ENCODE measurements at regions not wholly inside any gene's neighbourhood (a gene's known extent, or its start where the extent isn't known, plus 50 kb on each side); places are given as distances from the start of the nearest gene placed in this dataset.

DNA sequence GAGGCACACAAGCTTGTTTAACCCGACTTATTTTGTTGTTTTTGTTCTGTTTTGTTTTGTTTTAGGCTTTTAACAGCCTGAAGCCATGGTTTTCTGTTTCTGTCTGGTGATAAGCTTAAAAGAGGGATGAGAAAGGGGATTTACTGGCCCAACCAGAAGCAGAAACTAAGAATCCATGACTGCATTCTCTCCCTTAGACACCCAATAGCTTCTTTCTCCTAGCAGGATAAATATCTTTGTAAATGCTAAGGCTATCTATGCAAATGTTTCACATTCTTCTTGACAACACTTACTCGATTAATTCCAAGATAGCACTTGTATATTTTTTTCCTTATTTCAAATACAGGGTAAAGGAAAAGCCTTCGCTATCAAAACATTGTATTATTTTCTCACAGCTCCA, 53.7 kb upstream of the SMAD1 start:
- H3K36me3 Mint-ChIP-seq = no peaks in the 10 kb centered on the region
- H3K9me3 Mint-ChIP-seq = peaks cover 2 to 7% (median 5%) of the 10 kb centered on the region in 3 donors
- H3K27me3 Mint-ChIP-seq = peaks cover 3% of the 10 kb centered on the region
- no peak overlapping the region for H3K4me3 Mint-ChIP-seq
- H3K4me1 Mint-ChIP-seq = no peaks in the 10 kb centered on the region
- H3K27ac Mint-ChIP-seq = no peak overlapping the region

DNA sequence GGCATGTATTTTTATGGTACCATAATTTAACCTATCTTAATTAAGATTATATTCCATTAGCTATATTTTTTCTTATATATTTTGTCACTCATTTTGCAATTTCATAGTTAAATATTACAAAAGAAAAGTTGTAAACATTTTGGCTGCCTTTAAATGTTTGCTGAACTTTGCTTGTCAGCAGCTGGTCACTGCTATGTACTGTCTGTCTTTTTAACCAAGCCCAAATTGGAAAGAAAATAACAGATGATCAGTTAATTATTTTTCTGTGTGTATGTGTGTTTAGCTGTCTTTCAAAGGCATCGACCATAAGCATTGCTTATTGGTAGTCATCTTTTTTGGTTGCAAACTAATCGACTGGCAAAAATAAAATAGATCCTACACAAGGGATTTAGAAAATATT, 54.4 kb upstream of the SMAD1 start:
- Mint-ChIP-seq H3K4me3 (no peak overlapping the region), H3K27me3 (peaks cover 3% of the 10 kb centered on the region), H3K4me1 (no peaks in the 10 kb centered on the region), H3K36me3 (no peaks in the 10 kb centered on the region), H3K9me3 (peaks cover 2 to 7% (median 5%) of the 10 kb centered on the region in 3 donors), H3K27ac (no peak overlapping the region)

DNA sequence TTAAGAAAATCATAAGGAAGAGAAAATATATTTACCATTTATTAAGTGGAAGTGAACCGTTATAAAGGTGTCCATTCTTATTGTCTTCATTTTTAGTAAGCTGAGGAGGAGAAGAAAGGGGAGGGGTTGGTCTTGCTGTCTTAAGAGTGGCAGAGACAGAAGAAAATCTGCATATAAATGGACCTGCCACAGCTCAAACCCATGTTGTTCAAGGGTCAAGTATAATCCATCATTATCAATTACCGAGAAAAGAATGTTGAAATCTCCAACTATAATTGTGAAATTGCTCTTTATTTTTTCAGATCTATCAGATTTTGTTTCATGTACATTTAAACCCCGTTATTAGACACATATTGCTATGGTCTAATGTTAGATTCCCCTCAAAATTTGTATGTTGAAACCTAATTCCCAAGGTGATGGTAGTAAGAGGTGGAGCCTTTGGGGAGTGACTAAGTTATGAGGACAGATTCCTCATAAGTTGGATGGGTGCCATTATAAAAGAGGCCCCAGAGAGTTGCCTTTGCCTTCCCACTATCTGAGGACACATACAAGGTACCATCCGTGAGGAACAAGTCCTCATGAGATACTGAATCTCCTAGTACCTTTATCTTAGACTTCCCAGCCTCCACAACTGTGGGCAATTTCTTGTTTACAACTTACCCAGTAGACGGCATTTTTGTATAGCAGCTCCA, 58.5 kb upstream of the SMAD1 start:
- no peaks in the 10 kb centered on the region for H3K36me3 Mint-ChIP-seq
- H3K4me1 Mint-ChIP-seq = no peaks in the 10 kb centered on the region
- H3K27ac Mint-ChIP-seq = no peak overlapping the region

DNA sequence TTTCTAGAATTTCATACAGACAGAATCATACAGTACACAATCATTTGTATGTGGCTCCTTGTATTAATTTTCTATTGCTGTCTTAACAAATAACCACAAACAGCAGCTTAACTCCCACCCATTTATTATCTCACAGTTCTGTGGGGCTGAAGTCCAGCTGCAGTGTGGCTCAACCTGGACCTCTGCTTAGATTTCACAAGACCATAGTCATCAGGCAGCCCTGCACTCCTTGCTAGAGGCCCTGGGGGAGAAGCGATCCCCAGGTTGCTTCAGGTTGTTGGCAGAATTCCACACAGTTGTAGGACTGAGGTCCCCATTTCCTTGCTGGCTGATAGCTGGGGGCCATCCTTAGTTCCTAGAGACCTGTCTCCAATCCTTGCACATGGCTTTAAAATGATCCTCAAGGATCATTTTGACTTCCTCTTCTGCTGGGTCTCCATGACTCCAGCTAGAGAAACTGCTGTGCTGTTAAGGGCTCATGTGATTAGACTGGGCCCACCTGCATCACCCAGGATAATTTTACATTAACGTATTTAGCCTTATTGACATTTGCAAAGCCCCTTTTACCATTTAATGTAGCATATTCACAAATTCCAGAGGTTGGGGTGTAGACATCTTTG, 60.9 kb upstream of the SMAD1 start:
- no peaks in the 10 kb centered on the region for H3K36me3 Mint-ChIP-seq
- H3K27ac Mint-ChIP-seq = no peak overlapping the region
- no peak overlapping the region for H3K4me3 Mint-ChIP-seq
- H3K27me3 Mint-ChIP-seq = peaks cover 2% of the 10 kb centered on the region
- H3K9me3 Mint-ChIP-seq = peaks cover 0 to 9% (median 5%) of the 10 kb centered on the region in 3 donors
- no peaks in the 10 kb centered on the region for H3K4me1 Mint-ChIP-seq

More for the DNA sequence above, 58.5 kb upstream of the SMAD1 start:
- Mint-ChIP-seq H3K9me3 (peaks cover 2 to 9% (median 5%) of the 10 kb centered on the region in 3 donors), H3K27me3 (no peaks in the 10 kb centered on the region), H3K4me3 (no peak overlapping the region)

DNA sequence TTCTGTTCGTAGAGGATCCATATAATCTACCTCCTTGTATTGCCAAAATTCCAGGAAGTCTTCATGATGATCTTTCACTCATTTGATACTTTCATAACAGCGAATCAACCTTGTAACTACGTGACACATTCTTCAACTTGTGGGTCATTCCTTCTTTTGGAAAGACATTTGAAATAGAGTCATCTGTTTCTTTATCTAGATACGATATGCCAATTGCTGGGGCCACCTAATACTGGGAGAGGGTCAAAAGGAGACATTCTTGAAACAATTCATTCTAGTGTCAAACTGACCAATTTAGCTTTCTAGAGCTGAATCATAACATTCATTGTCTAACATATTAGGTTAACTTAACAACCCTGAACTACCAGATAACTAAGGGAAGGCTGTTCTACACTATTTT, 62.9 kb upstream of the SMAD1 start:
- no peak overlapping the region for H3K27ac Mint-ChIP-seq
- peaks cover 2% of the 10 kb centered on the region for H3K27me3 Mint-ChIP-seq
- no peaks in the 10 kb centered on the region for H3K36me3 Mint-ChIP-seq
- H3K9me3 Mint-ChIP-seq = peaks cover 0 to 6% (median 0%) of the 10 kb centered on the region in 3 donors
- no peak overlapping the region for H3K4me3 Mint-ChIP-seq
- no peaks in the 10 kb centered on the region for H3K4me1 Mint-ChIP-seq

DNA sequence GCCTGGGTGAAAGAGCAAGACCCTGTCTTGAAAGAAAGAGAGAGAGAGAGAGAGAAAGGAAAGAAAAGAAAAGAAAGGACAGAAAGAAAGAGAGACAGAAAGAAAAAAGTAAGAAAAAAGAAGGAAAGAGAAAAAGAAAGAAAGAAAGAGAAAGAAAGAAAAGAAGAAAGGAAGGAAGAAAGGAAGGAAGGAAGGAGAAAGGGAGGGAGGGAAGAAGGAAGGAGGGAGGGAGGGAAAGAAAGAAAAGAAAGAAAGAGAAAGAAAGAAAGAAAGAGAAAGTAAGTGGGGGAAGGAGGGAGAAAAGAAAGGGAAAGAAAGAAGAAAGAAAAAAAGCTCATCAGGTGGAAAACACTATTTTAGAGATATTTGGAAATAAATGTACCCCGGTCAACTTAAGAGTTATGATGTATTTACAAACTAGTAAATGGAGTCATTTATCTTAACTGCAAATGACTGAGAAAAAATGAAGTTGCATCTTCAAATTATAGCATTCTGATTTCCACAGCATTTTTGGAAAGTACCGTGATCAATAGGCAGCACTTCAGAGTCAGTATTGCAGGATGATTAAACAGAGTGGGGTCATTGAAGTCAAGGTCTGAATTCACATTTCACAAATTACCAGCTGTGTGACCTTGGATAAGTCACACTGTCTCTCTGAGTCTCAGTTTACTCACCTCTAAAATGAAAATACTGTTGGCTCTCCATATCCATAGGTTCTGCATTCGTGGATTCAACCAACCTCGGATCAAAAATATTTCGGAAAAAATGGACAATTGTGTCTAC, 64.1 kb upstream of the SMAD1 start:
- no peaks in the 10 kb centered on the region for H3K36me3 Mint-ChIP-seq
- no peak overlapping the region for H3K27ac Mint-ChIP-seq
- H3K4me3 Mint-ChIP-seq = peak overlapping the region in 1 of 4 donors; percentile 56
- H3K4me1 Mint-ChIP-seq = no peaks in the 10 kb centered on the region
- H3K27me3 Mint-ChIP-seq = peaks cover 2% of the 10 kb centered on the region
- peaks cover 0 to 2% (median 0%) of the 10 kb centered on the region in 3 donors for H3K9me3 Mint-ChIP-seq

DNA sequence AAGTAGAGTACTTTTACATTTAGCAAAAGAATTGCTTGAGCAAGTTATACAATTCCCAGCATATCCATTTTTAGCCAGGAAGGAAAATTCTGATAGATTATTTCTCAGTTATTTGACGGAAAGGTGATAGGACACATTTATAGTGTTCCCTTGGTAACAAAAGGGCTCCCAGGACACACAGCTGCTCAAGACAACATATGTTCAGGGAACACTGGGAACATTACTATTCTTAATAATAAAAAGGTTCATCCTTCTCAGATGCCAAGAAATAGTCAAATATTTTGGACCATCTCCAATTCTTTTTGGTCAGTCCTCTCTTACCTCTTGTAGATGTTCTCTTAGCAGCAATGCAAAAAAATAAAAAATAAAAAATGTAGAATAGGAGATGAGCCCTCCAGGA, 66.8 kb upstream of the SMAD1 start:
- Mint-ChIP-seq H3K9me3 (no peaks in the 10 kb centered on the region), H3K36me3 (no peaks in the 10 kb centered on the region), H3K27ac (no peak overlapping the region), H3K4me1 (no peaks in the 10 kb centered on the region), H3K4me3 (no peak overlapping the region), H3K27me3 (peaks cover 4% of the 10 kb centered on the region)

DNA sequence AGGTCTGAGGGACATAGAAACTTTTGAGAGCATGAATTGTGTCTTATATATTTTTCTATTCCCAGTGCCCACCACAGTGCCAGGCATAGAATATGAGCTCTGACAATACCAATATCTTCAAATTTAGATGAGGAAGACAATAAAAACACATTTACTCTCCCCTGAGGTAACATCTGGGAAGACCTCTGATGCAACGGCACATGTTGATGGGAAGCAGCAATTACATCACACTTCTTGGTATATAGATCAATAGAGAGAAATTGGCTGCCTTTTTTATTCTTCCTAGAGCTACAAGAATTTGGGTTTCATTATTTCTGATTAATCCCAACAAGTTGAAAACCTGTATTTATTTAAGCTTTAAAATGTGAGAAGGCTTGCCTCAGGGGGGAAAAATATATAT, 67.4 kb upstream of the SMAD1 start:
- Mint-ChIP-seq H3K9me3 (no peaks in the 10 kb centered on the region), H3K36me3 (no peaks in the 10 kb centered on the region), H3K27me3 (peaks cover 4% of the 10 kb centered on the region), H3K4me3 (no peak overlapping the region), H3K4me1 (no peaks in the 10 kb centered on the region), H3K27ac (no peak overlapping the region)

DNA sequence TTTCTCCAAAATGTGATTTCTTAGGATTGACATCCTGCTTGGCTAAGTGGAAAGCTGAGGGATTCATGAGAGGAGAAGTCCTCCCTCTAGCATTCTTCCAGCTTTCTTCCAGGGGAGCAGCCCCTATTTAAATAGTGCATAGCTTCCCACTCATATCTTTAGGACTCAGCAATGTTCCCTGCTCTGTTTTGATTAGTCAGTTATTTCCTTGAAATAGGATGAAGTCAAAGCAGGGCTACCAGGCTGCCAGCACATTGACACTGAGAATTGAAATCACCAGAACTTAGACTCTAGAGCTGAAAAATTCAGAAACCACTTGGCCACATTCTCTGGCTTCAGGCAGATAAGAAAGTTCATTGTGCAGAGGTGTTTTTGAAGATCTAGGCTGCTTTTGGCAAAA, 74.7 kb upstream of the SMAD1 start:
- H3K4me3 Mint-ChIP-seq = no peak overlapping the region
- H3K36me3 Mint-ChIP-seq = no peaks in the 10 kb centered on the region
- peaks cover 0 to 2% (median 0%) of the 10 kb centered on the region in 3 donors for H3K9me3 Mint-ChIP-seq
- no peaks in the 10 kb centered on the region for H3K4me1 Mint-ChIP-seq
- no peak overlapping the region for H3K27ac Mint-ChIP-seq
- peaks cover under 1% of the 10 kb centered on the region for H3K27me3 Mint-ChIP-seq

DNA sequence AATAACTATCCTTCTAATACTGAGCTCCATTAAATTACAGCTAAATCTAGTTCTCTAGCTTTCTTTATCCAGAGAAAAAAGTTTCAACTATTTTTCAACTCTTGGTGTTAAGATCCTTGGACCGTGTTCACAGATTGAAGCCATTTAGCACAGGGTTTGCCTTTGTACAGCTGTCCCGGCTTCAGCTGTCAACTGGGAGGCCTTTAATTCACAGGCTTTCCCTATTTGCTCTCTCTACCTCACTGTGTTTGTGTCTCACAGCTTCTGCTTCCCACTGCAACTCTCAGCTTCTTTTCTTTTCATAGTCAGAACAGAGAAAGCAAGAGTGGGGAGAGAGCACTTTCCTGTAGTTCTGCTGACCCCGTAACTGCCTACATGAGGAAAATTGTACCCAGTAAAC, 76.9 kb upstream of the SMAD1 start:
- no peak overlapping the region for H3K27ac Mint-ChIP-seq
- peaks cover 2% of the 10 kb centered on the region for H3K36me3 Mint-ChIP-seq
- peaks cover 0 to 4% (median 0%) of the 10 kb centered on the region in 3 donors for H3K9me3 Mint-ChIP-seq
- no peak overlapping the region for H3K4me3 Mint-ChIP-seq
- H3K4me1 Mint-ChIP-seq = no peaks in the 10 kb centered on the region
- peaks cover 3% of the 10 kb centered on the region for H3K27me3 Mint-ChIP-seq

DNA sequence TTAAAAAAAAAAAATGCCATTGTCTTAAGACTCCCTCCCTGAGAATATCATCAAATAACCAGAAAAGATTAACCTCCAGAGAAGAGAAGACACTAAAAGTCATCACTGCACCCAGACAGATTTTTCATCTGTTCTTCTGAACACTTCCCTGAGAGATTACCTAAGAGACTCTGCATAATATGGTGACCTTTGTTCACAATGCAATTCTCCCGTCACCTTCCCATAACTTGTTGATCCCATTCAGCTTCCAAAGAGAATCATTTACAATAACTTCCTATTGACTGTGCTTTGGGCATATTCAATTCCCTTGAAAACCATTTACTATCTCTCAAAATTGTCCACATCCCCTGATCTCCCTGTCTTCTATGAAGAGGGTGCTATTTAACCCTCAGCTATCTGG, 85.1 kb upstream of the SMAD1 start:
- peaks cover 2% of the 10 kb centered on the region for H3K36me3 Mint-ChIP-seq
- no peaks in the 10 kb centered on the region for H3K4me1 Mint-ChIP-seq
- peaks cover 0 to 3% (median 0%) of the 10 kb centered on the region in 3 donors for H3K9me3 Mint-ChIP-seq
- no peak overlapping the region for H3K27ac Mint-ChIP-seq
- peaks cover 3% of the 10 kb centered on the region for H3K27me3 Mint-ChIP-seq
- no peak overlapping the region for H3K4me3 Mint-ChIP-seq

DNA sequence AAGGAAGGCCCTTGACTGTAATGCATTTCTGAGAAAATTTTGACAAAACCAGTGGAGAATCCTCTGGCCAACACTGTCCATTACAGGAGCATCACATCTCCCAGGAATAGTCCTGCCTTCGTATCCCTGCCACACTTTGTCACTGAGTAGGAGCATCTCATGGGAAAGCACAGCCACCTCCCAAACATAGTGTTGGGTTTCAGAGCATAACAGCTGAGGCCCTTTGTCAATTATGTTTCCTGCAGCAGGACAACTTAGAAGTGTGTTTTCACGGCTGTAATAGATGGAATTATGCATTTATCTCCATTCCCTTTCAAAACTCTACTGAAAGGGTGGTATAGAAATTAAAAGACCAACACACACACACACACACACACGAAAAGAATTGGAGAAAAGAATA, 91.1 kb upstream of the SMAD1 start:
- Mint-ChIP-seq H3K27me3 (peaks cover 6% of the 10 kb centered on the region), H3K4me1 (no peaks in the 10 kb centered on the region), H3K36me3 (peaks cover 2% of the 10 kb centered on the region), H3K4me3 (no peak overlapping the region), H3K9me3 (peaks cover 0 to 1% (median 0%) of the 10 kb centered on the region in 3 donors), H3K27ac (no peak overlapping the region)

DNA sequence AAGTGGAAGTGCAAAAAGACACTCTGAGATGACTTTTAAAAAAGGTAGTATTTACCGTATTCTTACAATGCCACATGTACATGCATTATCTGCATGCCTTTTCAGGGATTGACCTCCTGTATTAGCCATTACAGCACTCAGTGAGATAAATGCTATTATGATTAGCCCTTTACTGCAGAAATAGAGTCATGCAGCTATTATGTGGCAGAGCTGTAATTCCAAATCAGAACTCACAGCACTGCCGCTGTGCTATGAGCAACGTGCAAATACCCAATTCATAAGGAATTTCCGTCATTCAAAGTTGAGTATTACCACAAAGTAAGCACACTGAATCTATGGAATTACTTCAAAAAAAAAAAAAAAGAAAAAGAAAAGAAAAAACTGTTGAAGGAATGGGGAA, 92.1 kb upstream of the SMAD1 start:
- peaks cover 6% of the 10 kb centered on the region for H3K27me3 Mint-ChIP-seq
- no peaks in the 10 kb centered on the region for H3K4me1 Mint-ChIP-seq
- peaks cover 2% of the 10 kb centered on the region for H3K36me3 Mint-ChIP-seq
- H3K27ac Mint-ChIP-seq = no peak overlapping the region
- peaks cover 0 to 5% (median 2%) of the 10 kb centered on the region in 3 donors for H3K9me3 Mint-ChIP-seq
- H3K4me3 Mint-ChIP-seq = no peak overlapping the region

DNA sequence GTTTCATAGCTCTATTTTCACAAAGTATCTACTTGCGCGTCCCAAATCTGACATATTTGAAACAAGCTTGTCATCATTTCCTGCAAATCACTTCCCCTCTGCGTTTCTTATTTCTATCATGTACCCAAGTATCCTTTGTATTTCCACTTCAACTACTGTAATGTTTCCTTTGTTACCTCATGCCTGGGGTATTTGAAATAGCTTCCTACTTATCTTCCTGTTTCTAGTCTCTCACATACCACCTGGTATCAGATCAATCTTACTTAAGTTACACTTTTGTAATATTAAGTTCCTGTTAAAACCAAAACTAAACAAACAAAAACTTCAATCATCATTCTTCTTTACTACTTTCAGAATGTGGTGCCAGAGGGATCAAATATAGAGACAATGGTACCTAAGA, 93.6 kb upstream of the SMAD1 start:
- Mint-ChIP-seq H3K27ac (no peak overlapping the region), H3K4me3 (no peak overlapping the region), H3K4me1 (no peaks in the 10 kb centered on the region), H3K27me3 (peaks cover 6% of the 10 kb centered on the region), H3K36me3 (peaks cover 2% of the 10 kb centered on the region), H3K9me3 (peaks cover 2 to 12% (median 11%) of the 10 kb centered on the region in 3 donors)

DNA sequence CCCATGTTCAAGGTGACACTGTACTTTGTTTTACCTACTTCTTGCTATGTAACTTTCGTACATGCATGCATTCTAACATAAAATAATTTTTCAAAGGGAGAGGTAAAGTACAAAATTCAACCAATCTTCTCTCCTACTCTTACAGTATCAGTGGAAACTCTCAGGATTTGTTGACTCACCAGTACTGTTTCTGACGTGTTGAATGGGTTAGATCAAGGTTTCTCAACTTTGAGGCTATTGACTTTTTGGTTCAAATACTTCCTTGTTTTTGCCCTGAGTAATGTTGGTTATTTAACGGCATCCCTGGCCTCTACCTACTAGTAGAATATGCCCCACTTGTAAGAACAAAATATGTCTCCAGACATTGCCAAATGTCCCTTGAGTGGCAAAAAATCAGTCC, 94.6 kb upstream of the SMAD1 start:
- no peak overlapping the region for H3K27ac Mint-ChIP-seq
- H3K9me3 Mint-ChIP-seq = peaks cover 2 to 12% (median 11%) of the 10 kb centered on the region in 3 donors
- peaks cover 2% of the 10 kb centered on the region for H3K36me3 Mint-ChIP-seq
- H3K4me3 Mint-ChIP-seq = no peak overlapping the region
- no peaks in the 10 kb centered on the region for H3K4me1 Mint-ChIP-seq
- H3K27me3 Mint-ChIP-seq = peaks cover 6% of the 10 kb centered on the region

Measured in IgD-negative memory B cell (primary cell).